HG03135 (cell line): ENCODE measurements at regions not wholly inside any gene's neighbourhood (a gene's known extent, or its start where the extent isn't known, plus 50 kb on each side); places are given as distances from the start of the nearest gene placed in this dataset.

Experiments
- ATAC-seq: cut with Tn5 transposase; IDR thresholded peaks from one replicate; pipeline ENCODE4 v1.9.1; 2021; ENCODE audit warnings: mild to moderate bottlenecking, moderate library complexity; ENCODE audit not compliant: unreplicated experiment

- no peak for ATAC-seq
Observed at GRCh38 chr1:173128742-173129141, 78.0 kb upstream of the TNFSF18 start.

GRCh38 chr1:173127369-173128307 lies 76.9 kb upstream of the TNFSF18 start:
- ATAC-seq, result no peak

GRCh38 chr1:173126421-173126820 lies 75.7 kb upstream of the TNFSF18 start:
- ATAC-seq, result no peak

- no peak for ATAC-seq
Observed at GRCh38 chr1:173122958-173123852, 72.5 kb upstream of the TNFSF18 start.

GRCh38 chr1:173122344-173122935 lies 71.7 kb upstream of the TNFSF18 start:
- no peak for ATAC-seq

- ATAC-seq, result no peak
Observed at GRCh38 chr1:173118404-173118803, 67.7 kb upstream of the TNFSF18 start.

GRCh38 chr1:173117761-173118160 lies 67.0 kb upstream of the TNFSF18 start:
- ATAC-seq, result no peak

GRCh38 chr1:173117108-173117633 lies 66.4 kb upstream of the TNFSF18 start:
- ATAC-seq, result no peak

GRCh38 chr1:173114346-173114745 lies 63.6 kb upstream of the TNFSF18 start:
- ATAC-seq, result no peak

GRCh38 chr1:173113015-173113741 lies 62.4 kb upstream of the TNFSF18 start:
- ATAC-seq, result no peak

GRCh38 chr1:173112129-173112528 lies 61.4 kb upstream of the TNFSF18 start:
- peak; percentile 96 for ATAC-seq

GRCh38 chr1:173107696-173108095 lies 57.0 kb upstream of the TNFSF18 start:
- ATAC-seq, result no peak

- no peak for ATAC-seq
Observed at GRCh38 chr1:173103006-173103405, 52.3 kb upstream of the TNFSF18 start.

- ATAC-seq, result no peak
Observed at GRCh38 chr1:173101589-173101988, 50.8 kb upstream of the TNFSF18 start.

GRCh38 chr1:173100476-173101107 lies 49.9 kb upstream of the TNFSF18 start:
- ATAC-seq, result no peak
